ENCODE measurements at regions not wholly inside any gene's neighbourhood (a gene's known extent, or its start where the extent isn't known, plus 50 kb on each side); places are given as distances from the start of the nearest gene placed in this dataset.

- TF ChIP-seq EZH2 (IDR thresholded peaks at IDR 0.05; ENCODE audit: borderline replicate concordance, low read length) (no peak), CTCF (conservative IDR thresholded peaks at IDR 0.05 in 1 of 2, IDR thresholded peaks at IDR 0.05 in 1 of 2; ENCODE audit: extremely low read depth in 1 of 2, insufficient read depth in 1 of 2, low read depth in 1 of 2, low read length in 2 of 2) (no peak)
These were observed 134.0 kb downstream of the MED10 start for GRCh38 chr5:6244339-6244714.

Data from mammary epithelial cell (primary cell).